Fibroblast of upper back skin (primary cell): ENCODE measurements at regions not wholly inside any gene's neighbourhood (a gene's known extent, or its start where the extent isn't known, plus 50 kb on each side); places are given as distances from the start of the nearest gene placed in this dataset.
A peak's percentile ranks its signal among the peaks of the same experiment; 100 is the strongest.
"Not testable (repeated sequence)": the region's sequence is repeated elsewhere in the genome, so short reads cannot be mapped to it uniquely, and the experiment has no call there.

Source experiments
- DNase-seq: peaks from one replicate; pipeline ENCODE4 v3.0.0-alpha.2; 2013

DNA sequence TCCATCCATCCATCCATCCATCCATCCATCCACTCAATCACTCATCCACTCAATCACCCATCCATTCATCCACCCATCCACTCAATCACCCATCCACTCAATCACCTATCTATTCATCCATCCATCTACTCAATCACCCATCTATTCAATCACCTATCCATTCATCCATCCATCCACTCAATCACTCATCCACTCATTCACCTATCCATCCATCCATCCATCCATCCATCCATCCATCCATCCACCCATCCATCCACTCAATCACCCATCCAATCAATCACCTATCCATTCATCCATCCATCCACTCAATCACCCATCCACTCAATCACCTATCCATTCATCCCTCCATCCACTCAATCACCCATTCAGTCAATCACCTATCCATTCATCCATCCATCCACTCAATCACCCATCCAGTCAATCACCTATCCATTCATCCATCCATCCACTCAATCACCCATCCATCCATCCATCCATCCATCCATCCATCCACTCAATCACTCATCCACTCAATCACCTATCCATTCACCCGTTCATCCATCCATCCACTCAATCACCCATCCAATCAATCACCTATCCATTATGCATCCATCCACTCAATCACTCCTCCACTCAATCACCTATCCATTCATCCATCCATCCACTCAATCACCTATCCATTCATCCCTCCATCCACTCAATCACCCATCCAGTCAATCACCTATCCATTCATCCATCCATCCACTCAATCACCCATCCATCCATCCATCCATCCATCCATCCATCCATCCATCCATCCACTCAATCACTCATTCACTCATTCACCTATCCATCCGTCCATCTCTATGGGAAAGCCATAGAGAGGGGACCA is 114.7 kb upstream of the ZBTB40 start:
- DNase-seq, result not testable (repeated sequence)

DNA sequence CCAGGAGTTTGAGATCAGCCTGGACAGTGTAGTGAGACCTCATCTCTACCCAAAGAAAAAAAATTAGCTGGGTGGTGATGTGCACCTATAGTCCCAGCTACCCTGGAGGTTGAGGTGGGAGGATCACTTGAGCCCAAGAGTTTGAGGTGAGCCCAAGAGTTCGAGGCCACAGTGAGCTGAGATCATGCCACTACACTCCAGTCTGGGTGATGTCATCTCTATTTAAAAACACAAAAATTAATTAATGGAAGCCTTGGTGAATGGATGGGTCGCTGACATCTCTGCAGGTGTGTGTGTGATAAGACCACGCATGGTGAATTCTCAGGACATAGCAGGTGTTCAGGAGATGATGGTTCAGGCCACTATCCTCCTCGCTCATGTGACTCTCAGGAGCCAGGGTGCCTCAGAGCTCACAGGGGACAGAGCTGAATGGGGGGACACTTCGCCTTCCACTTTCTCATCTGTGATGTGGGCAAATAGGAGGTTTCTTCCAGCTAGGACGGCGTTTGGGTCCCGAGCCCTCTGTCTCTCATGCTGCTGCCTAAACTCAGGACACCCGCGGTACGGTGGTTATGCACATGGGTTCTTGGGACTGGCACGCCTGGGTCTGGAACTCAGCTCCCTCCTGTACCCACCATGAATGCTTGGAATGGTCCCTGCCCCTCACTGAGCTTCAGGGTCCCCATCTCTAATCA is 113.4 kb upstream of the ZBTB40 start:
- DNase-seq, result no peak

GRCh38 chr1:22339237-22339636 is 112.4 kb upstream of the ZBTB40 start:
- no peak for DNase-seq

- no peak for DNase-seq
Measured at GRCh38 chr1:22340066-22340465, 111.6 kb upstream of the ZBTB40 start.

DNA sequence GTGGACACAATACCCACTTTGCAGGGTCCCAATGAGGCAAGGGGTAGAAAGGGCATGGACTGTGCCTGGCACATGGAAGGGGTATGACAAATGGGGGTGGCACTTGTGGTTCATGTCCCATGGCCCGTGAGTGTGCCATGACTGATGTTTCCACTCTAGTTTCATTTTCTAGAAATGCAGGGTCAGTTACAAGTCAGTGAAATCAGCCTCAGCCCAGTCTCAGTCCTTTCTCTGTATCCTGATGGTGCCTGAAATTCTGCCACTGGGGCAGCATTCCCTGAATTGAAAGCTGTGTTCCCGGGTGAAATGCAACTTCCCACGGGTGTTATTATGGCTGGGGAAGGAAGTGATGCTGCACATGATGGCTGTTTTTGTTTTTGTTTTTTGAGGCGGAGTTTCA is 110.8 kb upstream of the ZBTB40 start:
- DNase-seq, result no peak

GRCh38 chr1:22341791-22342605 is 109.7 kb upstream of the ZBTB40 start:
- DNase-seq, result peak; percentile 76

GRCh38 chr1:22342734-22343191 is 108.9 kb upstream of the ZBTB40 start:
- DNase-seq, result no peak

DNA sequence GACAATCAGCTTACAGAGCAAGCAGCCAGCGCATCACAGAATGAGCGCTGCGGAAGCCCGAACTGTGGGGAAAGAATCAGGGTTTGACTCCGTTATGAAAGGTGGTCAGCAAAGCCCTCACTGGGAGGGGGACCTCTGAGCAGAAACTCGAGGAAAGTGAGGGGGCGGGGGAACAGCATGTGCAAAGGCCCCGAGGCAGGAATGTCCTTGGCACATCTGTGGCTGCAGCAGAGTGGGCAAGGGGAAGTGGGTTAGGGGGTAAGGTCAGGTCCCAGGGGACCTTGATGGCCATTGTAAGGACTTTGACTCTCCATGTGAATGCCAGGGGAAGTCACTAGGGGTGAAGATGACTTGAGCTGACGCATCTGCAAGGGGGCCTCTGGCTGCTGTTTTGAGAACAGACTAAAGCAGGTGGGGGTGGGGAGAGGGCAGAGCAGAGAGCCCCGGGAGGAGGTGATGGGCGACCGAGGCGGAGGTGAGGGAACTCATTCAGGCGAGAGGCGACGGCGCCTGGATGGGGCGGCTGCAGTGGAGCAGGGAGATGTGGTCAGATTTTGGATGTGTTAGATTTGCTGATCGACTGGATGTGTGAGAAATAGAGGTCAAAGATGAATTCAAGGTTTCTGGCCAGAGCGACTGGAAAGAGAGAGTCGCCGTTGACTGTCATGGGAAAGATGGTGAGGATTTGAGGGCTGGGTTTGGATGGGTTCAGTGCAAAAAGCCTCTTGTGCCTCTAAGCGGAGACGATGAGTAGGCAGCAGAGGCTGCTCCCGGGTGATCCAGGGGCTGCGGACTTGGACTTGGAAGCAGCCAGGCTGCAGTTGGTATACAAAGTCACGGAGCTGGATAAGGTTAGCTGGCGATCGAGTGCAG is 108.0 kb upstream of the ZBTB40 start:
- DNase-seq, result no peak

GRCh38 chr1:22344329-22344630 is 107.4 kb upstream of the ZBTB40 start:
- DNase-seq, result no peak

DNA sequence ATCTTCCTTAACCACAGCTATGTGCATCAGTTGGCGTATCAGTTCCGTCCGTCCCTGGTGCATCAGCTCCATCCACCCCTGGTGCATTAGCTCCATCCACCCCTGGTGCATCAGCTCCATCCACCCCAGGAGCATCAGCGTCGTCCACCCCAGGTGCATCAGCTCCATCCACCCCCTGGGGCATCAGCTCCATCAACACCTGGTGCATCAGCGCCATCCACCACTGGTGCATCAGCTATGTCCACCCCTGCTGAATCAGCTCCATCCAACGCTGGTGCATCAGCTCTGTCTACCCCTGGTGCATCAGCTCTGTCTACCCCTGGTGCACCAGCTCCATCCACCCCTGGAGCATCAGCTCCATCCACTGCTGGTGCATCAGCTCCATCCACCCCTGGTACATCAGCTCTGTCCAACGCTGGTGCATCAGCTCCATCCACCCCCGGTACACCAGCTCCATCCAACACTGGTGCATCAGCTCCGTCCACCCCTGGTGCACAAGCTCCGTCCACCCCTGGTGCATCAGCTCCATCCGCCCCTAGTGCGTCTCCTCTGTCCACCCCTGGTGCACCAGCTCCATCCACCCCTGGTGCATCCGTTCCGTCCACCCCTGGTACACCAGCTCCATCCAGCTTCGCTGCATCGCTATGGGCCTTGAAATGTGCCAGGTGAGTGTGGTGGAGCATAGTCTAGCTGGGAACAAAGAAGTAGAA is 106.6 kb upstream of the ZBTB40 start:
- no peak for DNase-seq

DNA sequence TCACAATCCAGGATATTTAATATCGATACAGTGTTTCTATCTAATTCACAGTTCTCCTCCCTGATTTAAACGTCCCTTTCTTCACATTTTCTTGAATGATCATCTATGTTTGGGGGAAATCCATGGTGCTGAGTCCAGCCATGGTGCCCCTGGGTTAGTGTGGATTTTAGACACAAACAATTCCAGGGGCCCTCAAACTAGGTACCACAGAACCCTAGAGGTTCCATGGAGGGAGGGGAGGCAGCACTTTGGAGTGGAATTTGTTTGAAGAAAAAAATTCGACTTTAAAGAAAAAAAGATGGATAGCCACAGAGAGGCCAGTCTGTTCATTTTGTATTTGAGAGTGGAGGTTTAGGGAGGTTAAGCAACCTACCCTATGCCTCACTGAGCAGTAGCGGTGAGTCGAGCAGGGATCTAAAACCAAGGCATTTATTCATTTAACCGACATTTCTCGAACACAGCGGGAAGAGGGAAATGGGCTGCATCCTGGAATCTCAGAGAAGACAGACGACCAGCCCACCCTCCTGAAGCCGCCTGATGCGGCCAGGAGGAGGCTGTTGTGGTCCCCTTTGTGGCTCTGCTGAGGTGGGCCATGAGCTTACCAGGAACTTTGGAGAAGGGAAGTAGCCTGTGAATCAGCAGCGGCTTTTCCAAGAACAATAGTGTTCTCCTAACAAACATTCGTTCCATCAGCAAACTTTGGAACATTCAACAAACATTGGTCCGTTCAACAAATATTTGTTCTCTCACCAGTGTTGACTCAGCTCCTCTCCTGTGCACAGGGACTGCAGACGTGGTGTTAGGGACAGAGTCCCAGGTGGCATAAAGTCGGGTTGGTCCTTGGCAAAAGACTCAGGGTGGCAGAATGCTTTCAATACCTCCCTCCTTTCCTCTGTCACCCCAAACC is 103.5 kb upstream of the ZBTB40 start:
- no peak for DNase-seq

DNA sequence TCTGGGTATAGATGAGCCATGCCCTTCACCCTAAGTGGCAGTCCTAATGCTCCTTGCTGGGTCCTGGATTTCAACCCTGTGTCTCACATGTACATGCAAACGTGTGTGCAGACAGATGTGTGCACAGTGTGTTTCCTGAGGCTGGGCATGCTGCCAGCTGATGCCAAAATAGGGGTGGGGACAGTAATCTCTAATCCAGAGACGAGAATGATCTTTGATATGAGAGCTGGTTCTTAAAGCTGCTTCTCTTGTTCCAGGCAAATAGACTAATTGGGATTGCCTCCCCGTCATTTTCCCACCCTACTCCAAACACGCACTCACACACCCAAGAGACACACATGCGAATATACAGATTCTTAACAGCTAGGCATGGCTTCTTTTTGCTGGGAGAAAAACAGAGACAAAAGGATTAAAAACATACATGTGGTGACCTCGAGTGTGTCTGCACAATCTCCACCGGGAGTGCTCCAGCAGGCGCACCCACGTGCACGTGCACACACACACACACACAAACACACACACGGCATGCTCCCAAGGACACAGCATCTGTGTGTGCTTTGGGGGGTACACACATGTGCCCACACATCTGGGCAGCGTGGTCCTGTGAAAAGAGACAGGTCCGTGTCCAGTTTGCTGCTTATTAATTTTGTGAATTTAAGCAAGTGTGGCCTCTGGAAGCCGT is 102.1 kb upstream of the ZBTB40 start:
- DNase-seq, result no peak

DNA sequence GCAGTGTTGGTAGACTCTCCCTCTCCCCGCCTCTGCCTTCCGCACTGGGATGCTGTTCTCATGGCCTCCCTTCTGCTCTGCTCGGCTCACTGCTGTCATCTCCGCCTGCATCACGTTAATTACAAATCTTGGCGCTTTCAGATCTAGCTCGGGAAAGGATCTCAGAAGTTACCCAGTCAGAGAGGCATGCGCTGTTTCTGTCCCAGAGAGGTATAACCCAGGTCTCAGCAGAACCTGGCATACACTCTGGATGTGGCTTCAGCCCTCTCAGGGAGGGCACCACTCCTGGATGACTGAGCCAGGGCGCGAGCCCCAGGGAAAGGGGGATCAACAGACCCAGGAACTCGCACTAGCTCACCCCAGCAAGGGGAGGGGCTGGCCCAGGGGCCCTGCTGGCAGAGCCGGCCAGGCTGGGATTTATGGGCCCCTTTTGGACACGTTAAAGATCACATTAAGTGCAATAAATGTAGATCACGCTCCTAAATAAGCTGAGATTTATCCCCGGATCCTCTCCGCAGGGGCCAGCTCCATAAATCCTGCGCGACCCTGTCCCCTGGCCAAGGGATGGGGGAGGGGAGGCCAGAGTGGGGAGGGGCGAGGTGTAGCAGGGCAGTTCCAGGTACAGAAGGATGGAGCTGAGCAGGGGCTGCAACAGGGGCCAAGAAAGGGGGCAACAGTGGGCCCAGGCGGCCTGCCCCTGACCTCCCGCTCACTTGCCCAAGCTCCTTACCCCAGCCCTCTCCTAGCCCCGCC is 101.3 kb upstream of the ZBTB40 start:
- no peak for DNase-seq

GRCh38 chr1:22350924-22351767 is 100.5 kb upstream of the ZBTB40 start:
- DNase-seq, result no peak

GRCh38 chr1:22351768-22352080 is 99.9 kb upstream of the ZBTB40 start:
- no peak for DNase-seq

DNA sequence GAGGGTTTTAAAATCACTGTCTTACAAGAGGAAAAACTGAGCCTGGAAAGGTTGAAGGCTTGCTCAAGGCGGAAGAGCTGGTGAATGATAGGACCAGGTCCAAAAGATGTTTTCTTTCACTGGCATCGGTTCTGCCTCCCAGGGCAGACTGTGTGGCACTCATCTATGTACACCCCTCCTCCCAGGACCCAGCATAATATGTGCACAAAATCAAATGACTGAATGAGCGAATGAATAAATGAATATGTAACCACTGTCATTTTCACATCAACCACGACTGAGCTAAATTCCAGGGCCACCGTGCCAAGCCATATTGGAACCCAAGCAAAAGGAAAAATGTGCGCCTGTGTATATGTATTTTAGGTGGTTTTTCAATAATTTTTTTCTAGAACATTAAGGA is 99.3 kb upstream of the ZBTB40 start:
- DNase-seq, result no peak

GRCh38 chr1:22352896-22353295 is 98.8 kb upstream of the ZBTB40 start:
- no peak for DNase-seq

DNA sequence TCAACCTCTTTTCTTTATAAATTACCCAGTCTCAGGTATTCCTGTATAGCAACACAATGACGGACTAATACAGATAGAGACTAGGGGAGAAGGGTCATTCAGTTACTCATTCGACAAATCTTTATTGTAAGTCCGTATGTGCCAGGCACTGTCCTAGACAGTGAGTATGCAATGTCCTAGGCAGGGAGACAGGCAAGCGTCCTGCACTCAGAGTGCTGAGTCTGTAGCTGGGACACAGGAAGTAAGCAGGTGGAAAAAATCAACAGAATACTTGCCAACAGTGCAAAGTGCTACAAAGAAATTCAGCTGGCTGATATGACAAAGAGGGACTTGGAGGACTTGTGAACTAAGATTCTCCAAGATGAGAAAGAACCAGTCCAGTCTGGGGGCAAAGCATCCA is 92.2 kb upstream of the ZBTB40 start:
- DNase-seq, result no peak
